NOMO-1 (cell line): ENCODE measurements at regions not wholly inside any gene's neighbourhood (a gene's known extent, or its start where the extent isn't known, plus 50 kb on each side); places are given as distances from the start of the nearest gene placed in this dataset.

Experiments
- DNase-seq, 2 experiments: peaks; one replicate each; lab custom pipeline; 2025; ENCODE audit not compliant: unreplicated experiment in 2 of 2; lab: John Stamatoyannopoulos, UW

DNA sequence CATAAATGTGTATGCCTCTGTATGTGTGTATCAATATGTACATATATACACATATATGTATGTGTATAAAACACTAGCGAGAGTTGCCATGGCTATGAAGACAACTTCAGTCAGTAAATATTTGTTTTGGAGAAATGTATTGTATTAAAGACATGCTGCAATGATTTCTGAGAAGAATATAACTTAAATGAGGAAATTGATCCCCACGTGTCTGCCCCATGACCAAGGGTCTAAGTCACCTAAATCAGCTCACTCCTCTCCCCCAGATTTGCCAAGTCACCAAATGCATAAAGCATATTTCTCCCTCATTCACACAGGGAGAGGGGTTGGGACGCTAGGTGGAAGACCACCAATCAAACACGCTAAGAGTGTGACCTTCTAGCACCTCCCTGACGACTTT is 58.3 kb upstream of the LYST start:
- DNase-seq = no peak

- DNase-seq = peak; percentile 8 to 50
Observed at GRCh38 chr1:235923466-235924021, 56.8 kb upstream of the LYST start.

DNA sequence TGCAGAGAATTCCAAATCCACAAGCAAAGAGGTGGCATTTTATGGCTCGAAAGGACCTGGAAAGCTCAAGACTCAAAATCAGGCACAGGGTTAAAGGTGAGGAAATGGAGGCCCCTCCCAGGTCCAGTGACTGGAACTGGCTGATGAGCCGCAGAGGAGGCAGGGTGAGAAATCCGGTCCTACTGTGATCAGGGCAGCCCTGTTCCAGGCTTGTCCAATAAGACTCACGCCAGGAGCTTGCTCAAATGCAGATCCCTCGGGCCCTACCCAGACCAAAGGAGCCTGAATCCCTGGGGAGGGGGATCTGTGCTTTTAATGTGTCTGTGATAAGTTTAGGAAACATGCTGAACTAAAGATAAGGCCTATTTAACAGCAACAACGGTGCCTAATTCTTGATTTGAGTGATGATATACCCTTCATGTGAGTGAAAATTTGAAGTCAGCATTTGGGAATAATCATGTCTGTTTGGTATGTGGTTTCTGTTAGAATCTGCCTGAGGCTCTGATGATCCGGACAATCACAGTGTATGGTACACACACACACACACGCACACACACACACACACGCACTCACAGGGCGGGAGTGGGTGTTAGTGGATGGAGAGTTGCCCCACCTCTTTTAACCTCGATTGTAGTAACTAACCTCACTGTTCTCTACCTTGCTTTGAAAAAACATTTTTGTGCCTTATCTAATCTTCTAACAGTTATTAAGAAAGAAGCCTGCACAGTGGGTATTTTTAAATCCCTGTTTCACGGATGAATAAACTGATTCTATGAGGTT is 54.1 kb upstream of the LYST start:
- no peak for DNase-seq

- DNase-seq = peak; percentile 4 to 15
Observed at GRCh38 chr1:235919833-235920441, 53.2 kb upstream of the LYST start.

DNA sequence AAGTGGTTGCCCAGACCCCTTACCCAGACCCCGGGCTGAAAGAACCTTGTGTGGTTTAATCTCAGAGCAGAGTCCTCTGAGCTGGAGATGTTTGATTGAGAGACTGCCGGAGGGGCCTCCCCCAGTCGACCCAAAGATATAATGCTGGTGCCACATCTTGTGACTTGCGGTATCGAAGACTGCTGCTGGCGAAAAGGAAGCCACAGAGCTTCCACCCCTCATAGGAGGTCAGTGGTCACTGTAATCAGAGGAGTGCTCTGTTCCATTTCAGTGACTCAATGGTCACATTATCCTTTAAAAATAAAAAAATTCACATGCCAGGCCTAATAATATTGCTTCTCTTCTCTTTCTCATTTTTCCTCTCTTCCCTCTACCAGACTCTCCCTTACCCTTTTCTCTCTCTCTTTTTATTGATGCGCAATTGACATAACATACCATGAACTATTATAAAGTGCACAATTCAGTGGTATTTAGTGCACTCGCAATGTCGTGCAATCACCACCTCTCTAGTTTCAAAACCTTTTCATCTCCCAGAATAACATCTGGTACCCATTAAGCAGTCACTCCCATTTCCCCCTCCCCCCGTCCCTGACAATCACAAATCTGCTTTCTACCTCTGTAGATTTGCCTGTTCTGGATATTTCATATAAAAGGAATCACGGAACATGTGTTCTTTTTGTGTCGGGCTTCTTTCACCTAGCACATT is 52.6 kb upstream of the LYST start:
- peak; percentile 16 to 51 for DNase-seq

DNA sequence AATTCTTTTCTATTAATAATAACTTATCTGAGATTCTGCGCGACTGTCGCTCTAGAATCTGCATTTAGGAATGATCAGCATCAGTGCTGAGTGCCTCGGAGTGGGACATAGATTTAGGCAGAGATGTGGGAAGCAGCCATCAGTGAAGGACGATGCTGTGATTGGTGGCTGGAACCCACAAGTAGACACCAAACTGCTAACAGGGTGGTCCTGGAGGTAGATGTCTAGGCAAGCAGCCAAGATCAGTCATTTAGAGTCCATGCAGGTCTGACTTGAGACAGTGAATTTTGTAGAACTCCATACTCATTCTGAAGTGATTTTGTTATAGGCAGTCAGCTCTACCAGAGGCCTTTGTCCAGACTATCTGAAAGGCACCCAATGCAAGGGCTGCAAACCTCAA is 51.8 kb upstream of the LYST start:
- DNase-seq = no peak

DNA sequence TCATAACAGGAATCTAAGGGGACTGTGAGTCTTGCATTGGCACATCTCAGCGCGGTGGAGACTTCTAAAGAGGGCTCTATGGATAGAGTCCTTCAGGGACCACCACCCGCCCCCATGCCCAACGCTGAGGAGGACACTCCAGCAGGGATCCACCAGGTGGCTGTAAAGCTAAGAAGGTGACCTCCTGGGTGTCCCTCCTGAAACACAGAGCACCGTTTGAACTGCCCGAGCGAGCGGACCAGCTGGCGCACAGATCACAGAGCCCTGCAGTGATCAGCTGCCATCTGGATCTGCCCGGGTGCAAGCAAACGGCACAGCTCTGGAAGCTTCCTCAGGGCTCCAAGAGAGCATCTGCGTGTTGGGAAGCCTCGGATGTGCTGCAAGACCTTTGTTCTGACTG is 51.3 kb upstream of the LYST start:
- DNase-seq = no peak

DNA sequence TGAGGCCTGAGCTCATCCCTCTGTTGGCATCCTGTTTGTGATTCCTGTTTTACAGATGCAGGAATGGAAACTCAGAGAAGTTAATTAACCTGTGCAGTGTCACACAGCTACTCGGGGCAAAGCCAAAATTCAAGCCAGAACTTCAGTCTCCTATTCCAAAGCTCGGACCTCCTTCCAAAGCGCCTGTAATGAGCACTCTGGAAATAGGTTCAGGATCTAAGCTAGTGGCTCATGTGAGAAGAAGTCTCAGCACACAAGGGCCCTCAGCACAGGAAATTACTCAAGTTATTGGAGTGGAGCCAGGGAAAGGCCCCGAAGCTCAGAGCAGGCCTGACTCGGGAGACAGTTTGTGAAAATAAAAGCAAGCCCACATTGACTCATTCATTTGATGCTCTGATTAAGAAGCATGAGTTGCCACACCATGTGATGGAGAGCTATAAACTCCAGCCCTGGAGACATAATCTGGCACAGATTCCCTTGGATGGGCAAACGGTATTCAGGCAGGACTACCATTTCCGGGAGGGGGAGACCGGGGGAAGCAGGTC is 50.6 kb upstream of the LYST start:
- peak; percentile 89 to 94 for DNase-seq
